NOMO-1 (cell line): ENCODE measurements at regions not wholly inside any gene's neighbourhood (a gene's known extent, or its start where the extent isn't known, plus 50 kb on each side); places are given as distances from the start of the nearest gene placed in this dataset.
"Not testable (repeated sequence)": the region's sequence is repeated elsewhere in the genome, so short reads cannot be mapped to it uniquely, and the experiment has no call there.

ENCODE experiments used
- DNase-seq, 2 experiments: peaks; one replicate each; lab custom pipeline; 2025; ENCODE audit not compliant: unreplicated experiment in 2 of 2; lab: John Stamatoyannopoulos, UW

DNA sequence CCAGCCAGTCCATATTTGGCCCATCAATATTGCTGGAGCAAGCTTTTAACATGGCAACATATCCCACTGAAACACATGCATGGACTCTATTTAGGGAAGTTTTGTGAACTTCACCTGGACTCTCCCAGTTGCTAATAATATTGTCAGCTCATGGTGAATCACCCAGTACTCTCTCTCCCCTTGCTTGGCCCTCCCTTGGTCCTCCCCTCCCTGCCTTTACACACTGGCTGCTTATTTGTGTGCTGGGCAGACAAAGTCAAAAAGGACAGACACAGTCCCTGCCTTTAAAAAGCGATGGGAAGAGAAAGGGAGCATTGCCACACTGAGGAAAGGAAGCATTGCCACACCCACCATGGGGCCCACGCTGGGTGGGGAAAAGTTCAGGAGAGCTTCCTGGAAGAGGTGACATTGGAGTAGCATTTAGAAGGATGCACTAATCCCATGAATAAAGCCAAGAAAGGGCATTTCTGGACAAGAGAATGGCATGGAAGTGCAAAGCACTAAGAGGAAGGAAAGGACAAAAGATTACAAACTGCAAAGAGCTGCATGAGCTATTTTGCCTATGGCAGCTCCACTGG lies 143.4 kb upstream of the EXOC2 start:
- no peak for DNase-seq

DNA sequence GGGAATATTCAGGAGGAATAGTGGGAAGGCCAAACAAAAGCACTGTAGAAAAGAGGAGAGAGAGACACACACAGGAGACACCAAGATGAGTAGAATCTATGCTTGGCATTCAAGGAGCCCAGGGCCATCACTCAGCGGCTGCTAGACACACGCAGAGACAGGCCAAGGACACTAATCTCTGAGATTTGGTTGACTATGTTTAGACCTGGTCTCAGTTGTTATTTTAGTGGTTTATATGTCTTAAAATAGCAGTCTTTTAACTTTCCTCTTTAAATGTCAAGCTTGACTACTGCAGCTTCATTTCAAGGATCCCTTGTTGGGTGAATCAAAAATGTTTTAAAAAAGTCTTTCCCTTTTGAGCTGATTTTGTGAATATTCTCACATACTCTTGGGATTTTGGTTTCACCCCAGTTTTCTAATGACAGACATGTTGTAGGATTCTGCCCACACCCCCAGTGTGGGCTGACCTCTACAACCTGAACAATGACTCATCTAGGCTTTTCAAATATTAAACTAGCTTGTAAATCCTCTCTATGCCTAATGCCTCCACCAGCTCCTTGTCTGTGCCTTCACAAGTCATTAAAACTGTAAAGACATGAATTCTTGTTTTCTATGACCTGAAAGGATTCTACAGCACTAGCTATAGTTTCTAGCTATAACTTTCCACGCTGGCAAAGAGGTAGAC lies 142.7 kb upstream of the EXOC2 start:
- DNase-seq: no peak

GRCh38 chr6:834866-835265 lies 141.9 kb upstream of the EXOC2 start:
- DNase-seq: no peak

DNA sequence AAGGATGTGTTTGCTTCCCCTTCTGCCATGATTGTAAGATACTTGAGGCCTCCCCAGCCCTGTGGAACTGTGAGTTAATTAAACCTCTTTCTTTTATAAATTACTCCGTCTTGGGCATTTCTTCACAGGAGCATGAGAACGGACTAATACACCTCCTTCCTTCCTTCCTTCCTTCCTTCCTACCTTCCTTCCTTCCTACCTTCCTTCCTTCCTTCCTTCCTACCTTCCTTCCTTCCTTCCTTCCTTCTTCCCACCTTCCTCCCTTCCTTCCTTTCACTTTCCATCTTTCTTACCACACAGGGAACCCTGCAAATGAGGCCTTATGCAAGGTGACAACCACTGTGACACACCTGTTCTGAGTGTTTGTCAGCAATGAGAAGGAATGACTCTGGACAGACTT lies 141.3 kb upstream of the EXOC2 start:
- no peak for DNase-seq

DNA sequence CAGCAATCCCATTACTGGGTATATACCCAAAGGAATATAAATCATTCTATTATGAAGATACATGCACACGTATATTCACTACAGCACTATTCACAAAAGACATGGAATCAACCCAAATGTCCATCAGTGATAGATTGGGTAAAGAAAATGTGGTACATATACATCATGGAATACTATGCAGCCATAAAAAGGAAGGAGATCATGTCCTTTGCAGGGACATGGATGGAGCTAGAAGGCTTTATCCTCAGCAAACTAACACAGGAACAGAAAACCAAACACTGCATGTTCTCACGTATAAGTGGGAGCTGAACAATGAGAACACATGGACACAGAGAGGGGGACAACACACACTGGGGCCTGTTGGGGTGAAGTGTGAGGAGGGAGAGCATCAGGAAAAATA lies 139.9 kb upstream of the EXOC2 start:
- DNase-seq: not testable (repeated sequence)

GRCh38 chr6:830667-831327 lies 137.9 kb upstream of the EXOC2 start:
- no peak for DNase-seq

GRCh38 chr6:829656-830055 lies 136.7 kb upstream of the EXOC2 start:
- DNase-seq: no peak

DNA sequence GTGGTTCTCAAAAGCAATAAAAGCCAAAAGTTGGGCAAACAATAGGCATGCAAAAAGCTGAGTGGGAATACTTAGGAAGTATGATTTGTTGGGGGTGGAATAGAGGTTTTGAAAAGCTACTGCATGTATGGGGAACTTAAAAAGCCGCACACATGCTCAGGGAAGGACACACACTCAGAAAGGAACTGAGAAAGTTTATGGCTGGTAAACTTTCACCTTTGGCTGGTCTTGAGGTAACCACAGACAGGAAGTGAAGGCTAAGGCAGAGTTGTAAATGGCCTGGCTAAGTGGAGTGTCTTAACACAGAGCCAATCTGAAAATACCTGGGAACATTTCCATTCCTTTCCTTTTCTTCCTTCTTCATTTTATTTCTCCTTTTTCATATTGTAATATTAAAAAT lies 134.5 kb upstream of the EXOC2 start:
- DNase-seq: no peak

DNA sequence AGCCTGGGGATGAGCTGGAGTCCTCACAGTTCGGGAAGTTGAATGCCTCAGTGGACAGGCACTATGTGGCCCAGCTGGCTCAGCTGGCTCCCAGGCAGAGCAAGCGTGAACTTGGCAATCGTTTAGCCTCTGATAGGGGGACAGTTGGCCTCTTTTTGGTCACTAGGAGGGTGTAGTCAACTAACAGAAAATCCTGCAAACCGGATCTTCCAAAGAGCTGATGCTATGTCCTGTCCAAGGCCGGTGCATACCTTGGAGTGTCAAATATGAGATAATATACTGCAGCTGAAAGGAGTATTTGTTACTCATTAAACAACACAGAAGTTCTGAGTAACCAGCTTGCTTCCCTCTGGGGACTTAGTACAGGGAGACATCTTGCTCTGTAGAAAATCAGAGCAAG lies 126.2 kb upstream of the EXOC2 start:
- no peak for DNase-seq

GRCh38 chr6:818196-818595 lies 125.3 kb upstream of the EXOC2 start:
- DNase-seq: no peak

DNA sequence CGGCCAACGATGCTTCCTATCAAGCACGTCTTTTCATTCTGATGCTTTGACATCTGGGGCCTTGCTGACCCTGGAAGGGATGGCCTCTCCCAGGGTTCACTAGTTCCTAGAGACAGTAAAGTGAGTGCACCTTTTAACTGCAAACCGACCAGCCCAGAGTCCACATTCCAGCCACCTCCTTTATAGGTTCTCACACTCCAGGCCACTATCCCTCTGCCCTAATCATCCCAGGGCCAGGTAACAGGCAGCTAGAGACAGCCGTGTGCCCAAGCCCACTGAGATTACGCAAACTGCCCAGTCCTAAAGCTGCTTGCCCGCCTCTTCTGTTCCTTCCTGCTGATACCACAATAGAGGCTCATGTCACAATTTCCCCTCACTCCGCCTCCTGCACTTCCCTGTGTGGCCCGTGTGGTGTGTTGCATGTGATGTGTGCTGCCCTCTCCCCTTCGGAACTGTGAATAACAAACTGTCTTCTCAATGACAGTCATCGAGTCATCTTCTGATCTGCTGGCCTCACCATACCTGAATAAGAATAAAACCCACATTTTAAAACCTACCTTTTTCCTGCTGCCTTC lies 123.7 kb upstream of the EXOC2 start:
- peak; percentile 82 to 85 for DNase-seq

- no peak for DNase-seq
Measured at GRCh38 chr6:815348-815738, 122.4 kb upstream of the EXOC2 start.

DNA sequence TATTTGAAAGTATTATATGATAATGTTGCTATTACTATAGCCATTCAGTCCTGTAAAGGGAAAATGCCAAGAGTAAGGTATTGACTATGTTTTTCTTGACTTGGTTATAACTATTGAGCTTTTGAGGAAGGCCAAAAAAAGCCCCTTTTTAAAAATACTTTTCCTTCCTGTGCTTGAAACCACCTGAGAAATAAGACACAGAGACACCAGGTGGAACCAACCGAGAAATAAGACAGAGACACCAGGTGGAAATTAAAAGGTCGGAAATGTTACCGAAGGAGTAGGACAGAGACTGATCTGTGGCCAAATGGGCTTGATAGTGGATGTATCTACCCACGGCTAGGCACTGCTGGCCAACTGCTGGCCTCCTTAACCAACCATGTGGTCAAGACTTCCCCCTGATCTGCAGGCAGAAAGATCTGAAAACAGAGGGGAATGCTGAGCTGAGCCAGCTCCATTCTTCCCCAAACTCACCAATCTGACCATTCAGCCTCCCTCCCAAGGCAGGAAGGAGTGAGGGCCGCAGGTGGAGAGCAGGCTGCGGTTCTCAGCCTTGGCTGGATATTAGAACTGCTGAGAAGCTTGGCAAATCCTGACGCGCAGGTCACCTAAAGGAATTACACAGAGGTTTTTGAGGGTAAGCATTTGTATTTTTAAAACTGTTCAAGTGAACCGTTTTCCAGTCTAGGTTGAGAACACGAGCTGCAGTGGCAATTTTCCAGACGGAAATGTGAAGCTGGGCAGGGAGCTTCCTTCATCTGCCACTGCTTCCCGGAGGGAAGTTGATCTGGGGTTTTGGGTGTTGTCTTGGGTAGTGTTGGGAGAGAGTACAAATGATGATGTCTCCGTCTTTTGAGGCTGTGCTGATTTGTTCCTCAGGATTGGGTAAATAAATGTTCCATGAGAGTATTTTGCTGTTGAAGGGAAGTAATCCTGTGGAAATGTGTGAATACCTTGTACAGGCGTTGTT lies 121.7 kb upstream of the EXOC2 start:
- no peak for DNase-seq

DNA sequence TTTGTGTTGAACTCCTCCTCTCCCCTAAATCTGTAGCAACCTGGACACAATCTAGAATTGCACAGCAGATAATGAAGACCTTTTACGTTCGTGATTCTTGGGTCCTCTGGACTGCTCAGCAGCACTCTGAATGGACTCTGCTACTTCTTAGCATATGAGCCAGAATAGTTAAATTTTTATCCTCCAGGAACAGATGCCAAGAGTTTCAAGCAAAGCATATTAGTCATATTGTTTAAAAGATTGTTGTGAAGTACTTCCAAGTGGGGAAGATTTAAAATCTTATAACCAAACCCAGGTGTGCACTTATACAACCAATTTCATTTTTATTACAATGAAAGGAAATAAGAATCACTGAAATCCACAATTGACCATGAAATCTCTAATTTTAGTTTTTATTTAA lies 118.9 kb upstream of the EXOC2 start:
- DNase-seq: no peak

- DNase-seq: no peak
Measured at GRCh38 chr6:811191-811590, 118.3 kb upstream of the EXOC2 start.

DNA sequence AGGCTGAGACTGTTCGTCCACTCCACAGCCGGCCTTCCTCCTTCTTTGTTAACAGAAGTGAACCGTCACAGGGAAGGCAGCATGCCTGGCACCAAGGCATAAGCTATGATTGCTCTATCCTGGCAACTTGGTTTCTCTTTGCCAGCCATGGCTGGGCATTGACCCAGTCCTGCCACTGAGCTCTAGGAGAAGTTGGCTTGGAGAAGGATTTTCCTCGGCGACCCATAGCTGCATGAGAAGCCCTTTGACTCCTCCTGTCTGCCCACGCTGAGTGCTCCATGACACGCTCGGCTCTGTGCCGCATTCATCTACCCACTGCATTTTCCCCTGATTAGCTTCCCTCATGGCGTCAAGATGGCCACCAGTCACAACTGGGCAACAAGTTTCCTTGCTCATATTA lies 111.8 kb upstream of the EXOC2 start:
- DNase-seq: no peak

GRCh38 chr6:804317-804716 lies 111.4 kb upstream of the EXOC2 start:
- no peak for DNase-seq

- no peak for DNase-seq
Measured at GRCh38 chr6:803191-803977, 110.4 kb upstream of the EXOC2 start.

- no peak for DNase-seq
Measured at GRCh38 chr6:802701-803100, 109.8 kb upstream of the EXOC2 start.

DNA sequence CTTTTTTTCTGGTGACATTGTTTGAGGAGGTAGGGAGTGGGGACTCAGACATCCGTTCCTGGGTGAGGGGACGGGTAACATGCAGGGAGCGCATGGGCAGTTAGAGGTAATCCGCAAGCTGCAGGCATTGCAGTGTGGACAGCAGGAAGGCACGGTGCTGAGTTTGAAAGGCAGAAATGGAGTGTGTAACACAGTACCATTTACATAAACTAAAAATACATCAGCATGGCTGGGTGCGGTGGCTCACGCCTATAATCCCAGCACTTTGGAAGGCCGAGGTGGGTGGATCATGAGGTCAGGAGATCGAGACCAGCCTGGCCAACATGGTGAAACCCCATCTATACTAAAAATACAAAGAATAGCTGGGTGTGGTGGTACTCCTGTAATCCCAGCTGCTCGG lies 109.3 kb upstream of the EXOC2 start:
- not testable (repeated sequence) for DNase-seq
